ENCODE measurements at regions not wholly inside any gene's neighbourhood (a gene's known extent, or its start where the extent isn't known, plus 50 kb on each side); places are given as distances from the start of the nearest gene placed in this dataset.

DNA sequence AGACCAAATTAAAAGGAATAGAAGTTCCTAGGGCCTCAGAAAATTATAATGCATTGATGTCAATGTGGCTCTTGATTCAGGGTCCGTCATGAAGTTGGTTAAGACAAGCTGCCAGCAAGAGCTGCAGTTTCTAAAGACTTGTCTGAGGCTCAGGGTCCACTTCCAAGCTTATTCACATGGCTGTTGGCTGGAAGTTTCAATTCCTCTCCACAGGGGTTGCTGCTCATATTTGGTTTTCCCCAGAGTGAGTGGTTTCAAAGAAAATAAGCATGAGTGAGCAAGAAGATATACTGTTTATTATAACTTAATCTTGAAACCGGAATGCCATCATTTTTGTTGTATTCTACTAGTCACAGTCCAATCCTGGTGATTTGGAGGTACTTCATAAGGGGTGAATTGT is 1247.4 kb downstream of the LRFN5 start:
- H3K9me3 ChIP-seq, result no peaks in the 10 kb centered on the region
- intact Hi-C loops (cut with DNase I), result no loop called here
- no peaks in the 10 kb centered on the region for H3K36me3 ChIP-seq
- H3K4me3 ChIP-seq (replicated peaks in 1 of 3), result no peak overlapping the region
- TF ChIP-seq, protein P1, sequence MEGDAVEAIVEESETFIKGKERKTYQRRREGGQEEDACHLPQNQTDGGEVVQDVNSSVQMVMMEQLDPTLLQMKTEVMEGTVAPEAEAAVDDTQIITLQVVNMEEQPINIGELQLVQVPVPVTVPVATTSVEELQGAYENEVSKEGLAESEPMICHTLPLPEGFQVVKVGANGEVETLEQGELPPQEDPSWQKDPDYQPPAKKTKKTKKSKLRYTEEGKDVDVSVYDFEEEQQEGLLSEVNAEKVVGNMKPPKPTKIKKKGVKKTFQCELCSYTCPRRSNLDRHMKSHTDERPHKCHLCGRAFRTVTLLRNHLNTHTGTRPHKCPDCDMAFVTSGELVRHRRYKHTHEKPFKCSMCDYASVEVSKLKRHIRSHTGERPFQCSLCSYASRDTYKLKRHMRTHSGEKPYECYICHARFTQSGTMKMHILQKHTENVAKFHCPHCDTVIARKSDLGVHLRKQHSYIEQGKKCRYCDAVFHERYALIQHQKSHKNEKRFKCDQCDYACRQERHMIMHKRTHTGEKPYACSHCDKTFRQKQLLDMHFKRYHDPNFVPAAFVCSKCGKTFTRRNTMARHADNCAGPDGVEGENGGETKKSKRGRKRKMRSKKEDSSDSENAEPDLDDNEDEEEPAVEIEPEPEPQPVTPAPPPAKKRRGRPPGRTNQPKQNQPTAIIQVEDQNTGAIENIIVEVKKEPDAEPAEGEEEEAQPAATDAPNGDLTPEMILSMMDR (IDR thresholded peaks at IDR 0.05), result no peak
- TF ChIP-seq POLR2A (IDR thresholded peaks at IDR 0.05), result no peak
- H3K27me3 ChIP-seq, result no peaks in the 10 kb centered on the region
- H3K4me1 ChIP-seq, result peaks cover 0 to 7% of the 10 kb centered on the region in 2 donors
- no peak overlapping the region for H3K27ac ChIP-seq
- 34 to 36% methylated on average over 2 of the region's 2 CpGs for WGBS, 2 donors
- no peak for DNase-seq

DNA sequence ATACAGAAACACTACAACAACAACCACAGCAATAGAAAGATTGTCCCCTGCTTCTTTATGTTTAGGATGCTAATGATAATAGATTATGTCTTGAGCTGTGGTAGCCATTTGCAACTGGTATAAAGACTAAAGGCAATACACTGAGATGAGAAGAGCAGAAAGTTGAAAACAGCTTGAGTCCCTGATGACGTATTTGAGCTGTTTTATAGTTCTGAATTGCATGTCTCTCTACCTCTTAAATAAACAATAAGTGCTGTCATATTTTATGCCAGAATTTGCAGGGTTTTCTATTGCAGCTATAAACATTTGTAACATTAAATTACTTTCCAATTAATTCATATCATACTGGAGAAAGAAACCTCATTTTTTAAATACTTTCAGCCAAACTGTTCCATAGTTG is 1242.0 kb downstream of the LRFN5 start:
- Histone ChIP-seq H3K27me3 (no peaks in the 10 kb centered on the region), H3K4me3 (replicated peaks in 1 of 3) (no peak overlapping the region), H3K9me3 (no peaks in the 10 kb centered on the region), H3K4me1 (no peaks in the 10 kb centered on the region), H3K36me3 (no peaks in the 10 kb centered on the region), H3K27ac (no peak overlapping the region)
- WGBS, 2 donors, result 74 to 81% methylated on average over 1 of the region's 1 CpG
- no peak for TF ChIP-seq POLR2A (IDR thresholded peaks at IDR 0.05)
- TF ChIP-seq, protein P1 (IDR thresholded peaks at IDR 0.05), result no peak
- intact Hi-C loops (cut with DNase I), result no loop called here
- DNase-seq, result no peak

DNA sequence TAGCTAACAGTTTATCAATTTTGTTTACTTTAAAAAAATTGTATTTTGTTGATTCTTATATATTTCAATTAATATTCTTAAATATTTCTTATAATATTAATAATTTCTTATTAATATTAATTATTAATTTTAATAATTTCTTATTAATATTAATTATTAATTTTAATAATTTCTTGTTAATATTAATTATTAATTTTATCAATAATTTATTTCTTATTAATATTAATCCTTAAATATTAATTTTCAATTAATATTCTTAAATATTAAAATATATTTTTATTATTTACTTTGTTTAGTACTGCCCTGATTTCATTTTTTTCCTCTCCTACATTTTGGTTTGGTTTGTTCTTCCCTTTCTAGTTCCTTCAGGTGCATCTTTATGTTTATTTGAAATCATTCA is 1208.1 kb downstream of the LRFN5 start:
- H3K4me3 ChIP-seq (replicated peaks in 1 of 3), result no peak overlapping the region
- no peak for TF ChIP-seq POLR2A (IDR thresholded peaks at IDR 0.05)
- H3K27ac ChIP-seq, result no peak overlapping the region
- H3K9me3 ChIP-seq, result no peaks in the 10 kb centered on the region
- no peaks in the 10 kb centered on the region for H3K4me1 ChIP-seq
- DNase-seq, result no peak
- H3K27me3 ChIP-seq, result no peaks in the 10 kb centered on the region
- no peaks in the 10 kb centered on the region for H3K36me3 ChIP-seq
- intact Hi-C loops (cut with DNase I), result no loop called here

DNA sequence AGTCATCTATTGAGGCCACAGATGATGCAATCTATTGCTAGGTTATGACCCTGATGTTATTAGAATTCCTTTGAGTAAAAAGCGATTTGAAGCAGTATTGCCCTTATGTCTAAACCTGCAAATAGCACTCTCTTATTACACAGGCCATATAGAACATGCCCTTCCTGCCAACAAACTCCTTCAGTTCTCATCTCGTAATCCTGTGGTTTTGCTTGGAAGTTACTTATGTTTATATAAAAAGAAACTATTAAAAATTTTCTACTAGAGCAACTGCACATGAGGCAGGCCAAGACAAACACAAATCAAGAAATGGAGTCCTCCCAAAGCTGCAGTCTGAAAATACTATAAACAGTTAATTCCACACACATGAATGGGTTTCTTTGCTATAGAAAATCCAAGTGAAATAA is 1200.2 kb downstream of the LRFN5 start:
- Histone ChIP-seq H3K27me3 (no peaks in the 10 kb centered on the region), H3K27ac (no peak overlapping the region), H3K4me3 (replicated peaks in 1 of 3) (no peak overlapping the region), H3K4me1 (no peaks in the 10 kb centered on the region), H3K36me3 (no peaks in the 10 kb centered on the region), H3K9me3 (no peaks in the 10 kb centered on the region)
- intact Hi-C loops (cut with DNase I), result no loop called here
- no peak for DNase-seq
- WGBS, 2 donors, result 30 to 42% methylated on average over 2 of the region's 2 CpGs
- no peak for TF ChIP-seq POLR2A (IDR thresholded peaks at IDR 0.05)
- TF ChIP-seq, protein P1 (IDR thresholded peaks at IDR 0.05), result no peak

DNA sequence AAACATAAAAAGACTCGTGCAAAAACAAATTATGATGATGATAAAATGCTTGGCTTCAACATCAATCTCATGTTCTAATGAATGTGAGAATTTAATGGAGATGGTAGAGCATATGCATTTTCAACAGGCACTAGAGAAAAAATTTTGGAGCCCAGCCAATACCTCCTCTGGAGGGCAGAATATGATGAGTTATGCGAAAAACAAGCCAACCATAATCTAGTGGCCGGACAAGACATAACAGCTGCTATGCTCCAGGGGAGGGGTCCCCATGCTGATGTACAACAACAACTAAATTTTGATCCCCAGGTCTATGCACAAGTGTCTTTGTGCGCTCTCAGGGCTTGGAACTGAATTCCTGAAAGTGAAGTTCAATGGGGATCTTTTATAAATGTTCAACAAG is 1197.5 kb downstream of the LRFN5 start:
- intact Hi-C loops (cut with DNase I), result no loop called here
- no peak for DNase-seq

More for the DNA sequence above, 1197.5 kb downstream of the LRFN5 start:
- no peak overlapping the region for H3K4me3 ChIP-seq (replicated peaks in 1 of 3)
- TF ChIP-seq, protein P1 (IDR thresholded peaks at IDR 0.05), result no peak
- TF ChIP-seq POLR2A (IDR thresholded peaks at IDR 0.05), result no peak
- no peaks in the 10 kb centered on the region for H3K4me1 ChIP-seq
- 68 to 72% methylated on average over 4 of the region's 4 CpGs for WGBS, 2 donors
- no peaks in the 10 kb centered on the region for H3K36me3 ChIP-seq
- no peaks in the 10 kb centered on the region for H3K27me3 ChIP-seq
- H3K9me3 ChIP-seq, result no peaks in the 10 kb centered on the region
- no peak overlapping the region for H3K27ac ChIP-seq

All from thyroid gland (tissue), 4 donors.